Activated B cell treated with CpG ODN at 0.5 μM for 24 hours (primary cell): ENCODE measurements at regions not wholly inside any gene's neighbourhood (a gene's known extent, or its start where the extent isn't known, plus 50 kb on each side); places are given as distances from the start of the nearest gene placed in this dataset.
"Not testable (repeated sequence)": the region's sequence is repeated elsewhere in the genome, so short reads cannot be mapped to it uniquely, and the experiment has no call there.

Source experiments
- ATAC-seq: fragments of 200-7000 bp; cut with Tn5 transposase; one replicate; pipeline ENCODE4 v1.10.0; 2021; ENCODE audit warnings: low read depth, mild to moderate bottlenecking, moderate library complexity
- CTCF ChIA-PET: fragments of 350-600 bp; sonication (Branson Sonifier 250); formaldehyde crosslinking; loops from one replicate; lab custom pipeline; 2021; ENCODE audit warnings: antibody characterized with exemption; lab: Charles Lee
- POLR2A ChIA-PET: fragments of 350-600 bp; sonication (Branson Sonifier 250); formaldehyde crosslinking; loops from one replicate; lab custom pipeline; 2021; ENCODE audit warnings: antibody characterized with exemption; lab: Charles Lee
- DNase-seq: peaks from one replicate; pipeline ENCODE4 v3.0.0; 2022
- H3K27ac Mint-ChIP-seq: one replicate; pipeline ENCODE4 v1.8.0; 2020; ENCODE audit warnings: mixed read lengths
- H3K27me3 Mint-ChIP-seq: one replicate; pipeline ENCODE4 v1.8.0; 2021; ENCODE audit warnings: mixed read lengths
- H3K36me3 Mint-ChIP-seq: one replicate; pipeline ENCODE4 v1.8.0; 2021; ENCODE audit warnings: low read depth, mixed read lengths
- H3K4me1 Mint-ChIP-seq: one replicate; pipeline ENCODE4 v1.8.0; 2021; ENCODE audit warnings: mixed read lengths
- H3K4me3 Mint-ChIP-seq: one replicate; pipeline ENCODE4 v1.8.0; 2020; ENCODE audit warnings: mild to moderate bottlenecking, mixed read lengths
- H3K9me3 Mint-ChIP-seq: one replicate; pipeline ENCODE4 v1.8.0; 2020; ENCODE audit warnings: mixed read lengths
- intact Hi-C: fragments of 100-400 bp; cut with micrococcal nuclease; formaldehyde crosslinking; loops from one replicate; pipeline ENCODE4 v1.15.1; 2024
- TF ChIP-seq, protein P1 (sequence below): fragments of 200-600 bp; IDR thresholded peaks from one replicate; pipeline ENCODE4 v1.8.0; 2022; ENCODE audit warnings: antibody characterized with exemption, mild to moderate bottlenecking

- Mint-ChIP-seq H3K9me3 (peaks cover 2% of the 10 kb centered on the region), H3K27ac (no peak overlapping the region), H3K36me3 (no peaks in the 10 kb centered on the region), H3K4me1 (no peaks in the 10 kb centered on the region), H3K4me3 (no peak overlapping the region), H3K27me3 (no peaks in the 10 kb centered on the region)
- ATAC-seq, result no peak
- DNase-seq, result no peak
- TF ChIP-seq, protein P1, sequence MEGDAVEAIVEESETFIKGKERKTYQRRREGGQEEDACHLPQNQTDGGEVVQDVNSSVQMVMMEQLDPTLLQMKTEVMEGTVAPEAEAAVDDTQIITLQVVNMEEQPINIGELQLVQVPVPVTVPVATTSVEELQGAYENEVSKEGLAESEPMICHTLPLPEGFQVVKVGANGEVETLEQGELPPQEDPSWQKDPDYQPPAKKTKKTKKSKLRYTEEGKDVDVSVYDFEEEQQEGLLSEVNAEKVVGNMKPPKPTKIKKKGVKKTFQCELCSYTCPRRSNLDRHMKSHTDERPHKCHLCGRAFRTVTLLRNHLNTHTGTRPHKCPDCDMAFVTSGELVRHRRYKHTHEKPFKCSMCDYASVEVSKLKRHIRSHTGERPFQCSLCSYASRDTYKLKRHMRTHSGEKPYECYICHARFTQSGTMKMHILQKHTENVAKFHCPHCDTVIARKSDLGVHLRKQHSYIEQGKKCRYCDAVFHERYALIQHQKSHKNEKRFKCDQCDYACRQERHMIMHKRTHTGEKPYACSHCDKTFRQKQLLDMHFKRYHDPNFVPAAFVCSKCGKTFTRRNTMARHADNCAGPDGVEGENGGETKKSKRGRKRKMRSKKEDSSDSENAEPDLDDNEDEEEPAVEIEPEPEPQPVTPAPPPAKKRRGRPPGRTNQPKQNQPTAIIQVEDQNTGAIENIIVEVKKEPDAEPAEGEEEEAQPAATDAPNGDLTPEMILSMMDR, result no peak
- intact Hi-C loops, result no loop called here
- CTCF ChIA-PET, result no interaction called here
- POLR2A ChIA-PET, result no interaction called here
These were observed 465.4 kb upstream of the FOXG1 start for GRCh38 chr14:28301179-28301578.

GRCh38 chr14:28303248-28303647 lies 463.3 kb upstream of the FOXG1 start:
- CTCF ChIA-PET, result no interaction called here
- Mint-ChIP-seq H3K4me3 (no peak overlapping the region), H3K27me3 (no peaks in the 10 kb centered on the region), H3K4me1 (no peaks in the 10 kb centered on the region), H3K36me3 (no peaks in the 10 kb centered on the region), H3K9me3 (peaks cover 2% of the 10 kb centered on the region), H3K27ac (no peak overlapping the region)
- intact Hi-C loops, result no loop called here
- ATAC-seq, result no peak
- POLR2A ChIA-PET, result no interaction called here
- TF ChIP-seq, protein P1, result no peak
- no peak for DNase-seq

- H3K9me3 Mint-ChIP-seq, result peaks cover 3% of the 10 kb centered on the region
- TF ChIP-seq, protein P1, result no peak
- H3K27ac Mint-ChIP-seq, result no peak overlapping the region
- no peak overlapping the region for H3K4me3 Mint-ChIP-seq
- no peaks in the 10 kb centered on the region for H3K27me3 Mint-ChIP-seq
- intact Hi-C loops, result no loop called here
- no peaks in the 10 kb centered on the region for H3K36me3 Mint-ChIP-seq
- CTCF ChIA-PET, result no interaction called here
- ATAC-seq (no peak), DNase-seq (no peak)
- POLR2A ChIA-PET, result no interaction called here
- no peaks in the 10 kb centered on the region for H3K4me1 Mint-ChIP-seq
These were observed 460.6 kb upstream of the FOXG1 start for GRCh38 chr14:28305938-28306337.

GRCh38 chr14:28307506-28307905 lies 459.1 kb upstream of the FOXG1 start:
- Mint-ChIP-seq H3K4me3 (no peak overlapping the region), H3K4me1 (no peaks in the 10 kb centered on the region), H3K9me3 (peaks cover 3% of the 10 kb centered on the region), H3K36me3 (no peaks in the 10 kb centered on the region), H3K27me3 (no peaks in the 10 kb centered on the region), H3K27ac (no peak overlapping the region)
- ChIA-PET CTCF (no interaction called here), POLR2A (no interaction called here)
- no peak for DNase-seq
- intact Hi-C loops, result no loop called here
- ATAC-seq, result no peak
- TF ChIP-seq, protein P1, result no peak

DNA sequence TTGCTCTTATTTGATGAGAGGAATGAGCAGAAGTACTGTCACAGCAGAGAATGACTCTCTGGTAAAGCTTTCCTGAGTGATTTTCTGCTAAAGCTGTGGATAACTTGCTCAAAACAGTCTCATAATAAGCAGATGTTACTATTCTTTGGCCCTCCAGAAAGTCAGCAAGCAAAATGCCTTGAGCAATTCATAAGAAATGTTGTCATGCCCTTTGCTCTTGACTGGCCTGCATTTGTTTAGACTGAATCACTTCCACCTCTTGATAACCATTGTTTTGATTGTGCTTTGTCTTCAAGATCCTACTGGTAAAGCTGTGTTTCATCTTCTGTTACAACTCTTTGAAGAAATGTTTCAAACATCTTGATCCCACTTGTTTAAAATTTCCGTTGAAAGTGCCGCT lies 457.9 kb upstream of the FOXG1 start:
- H3K4me1 Mint-ChIP-seq, result no peaks in the 10 kb centered on the region
- intact Hi-C loops, result no loop called here
- H3K27me3 Mint-ChIP-seq, result no peaks in the 10 kb centered on the region
- no peak for DNase-seq
- H3K36me3 Mint-ChIP-seq, result no peaks in the 10 kb centered on the region
- no peak overlapping the region for H3K4me3 Mint-ChIP-seq
- ChIA-PET POLR2A (no interaction called here), CTCF (no interaction called here)
- H3K27ac Mint-ChIP-seq, result no peak overlapping the region
- TF ChIP-seq, protein P1, result no peak
- peaks cover 3% of the 10 kb centered on the region for H3K9me3 Mint-ChIP-seq
- no peak for ATAC-seq

GRCh38 chr14:28317890-28318675 lies 448.5 kb upstream of the FOXG1 start:
- H3K27ac Mint-ChIP-seq, ATAC-seq, H3K4me1 Mint-ChIP-seq, H3K27me3 Mint-ChIP-seq, intact Hi-C loops, DNase-seq, H3K9me3 Mint-ChIP-seq, H3K4me3 Mint-ChIP-seq, POLR2A ChIA-PET, H3K36me3 Mint-ChIP-seq, CTCF ChIA-PET: not testable (repeated sequence)
